NCI-H526 (cell line): ENCODE measurements at regions not wholly inside any gene's neighbourhood (a gene's known extent, or its start where the extent isn't known, plus 50 kb on each side); places are given as distances from the start of the nearest gene placed in this dataset.

Source experiments
- DNase-seq, 2 experiments: peaks; one replicate each; lab custom pipeline; 2025; lab: John Stamatoyannopoulos, UW

GRCh38 chr11:105197071-105197815, 57.7 kb upstream of the CARD18 start:
- no peak for DNase-seq

DNA sequence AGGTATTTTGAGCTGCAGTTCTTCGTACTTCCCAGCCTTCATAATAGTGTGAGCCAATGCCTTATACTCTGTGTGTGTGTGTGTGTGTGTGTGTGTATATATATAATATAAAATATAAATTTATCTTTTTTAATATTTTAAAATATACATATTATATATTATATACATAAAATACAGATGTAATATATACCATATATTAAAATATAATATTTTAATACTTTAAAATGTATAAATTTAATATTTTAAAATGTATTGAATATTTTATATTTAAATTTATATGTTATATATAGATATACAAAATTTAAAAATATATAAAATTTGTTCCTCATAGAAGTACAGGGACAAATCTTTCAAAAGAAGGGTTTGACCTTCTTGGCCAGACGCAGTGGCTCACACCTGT, 53.7 kb upstream of the CARD18 start:
- no peak for DNase-seq

DNA sequence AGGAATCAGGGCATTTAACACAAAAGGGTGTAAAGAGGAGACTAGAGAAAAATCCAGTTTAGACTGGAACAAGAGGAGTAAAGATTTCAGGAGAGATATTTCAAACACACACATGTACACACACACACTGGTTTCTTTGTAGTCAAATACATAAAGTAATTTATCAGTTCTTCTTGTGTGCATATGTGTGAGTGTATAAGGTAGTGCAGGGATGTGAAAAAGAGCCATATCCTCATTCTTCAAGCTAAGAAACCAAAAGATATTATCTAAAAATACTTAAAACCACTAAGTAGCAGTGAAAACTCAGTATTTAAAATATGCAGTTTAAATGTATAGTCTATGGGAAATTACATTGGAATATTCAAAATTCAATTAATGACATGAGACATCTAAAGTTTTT, 52.5 kb upstream of the CARD18 start:
- DNase-seq: no peak

DNA sequence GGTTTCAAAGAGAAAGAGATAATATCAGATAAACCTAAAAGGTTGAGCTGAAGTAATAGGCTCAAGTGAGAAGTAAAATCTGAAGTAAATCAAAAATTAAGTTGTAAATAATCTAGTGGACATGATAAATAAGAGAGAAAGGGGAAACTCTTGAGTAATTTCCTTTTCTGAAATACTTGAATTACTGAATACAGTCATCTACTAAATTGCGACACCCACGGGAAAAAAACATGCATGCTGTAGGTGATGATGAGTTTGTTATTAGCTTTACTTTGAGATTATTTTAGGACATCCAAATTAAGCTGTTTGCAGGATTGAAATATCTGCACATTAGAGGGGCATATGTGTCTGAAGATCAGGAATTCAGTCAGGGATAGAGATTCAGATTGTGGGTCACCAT, 50.0 kb upstream of the CARD18 start:
- DNase-seq: no peak
